ENCODE measurements at regions not wholly inside any gene's neighbourhood (a gene's known extent, or its start where the extent isn't known, plus 50 kb on each side); places are given as distances from the start of the nearest gene placed in this dataset.

DNA sequence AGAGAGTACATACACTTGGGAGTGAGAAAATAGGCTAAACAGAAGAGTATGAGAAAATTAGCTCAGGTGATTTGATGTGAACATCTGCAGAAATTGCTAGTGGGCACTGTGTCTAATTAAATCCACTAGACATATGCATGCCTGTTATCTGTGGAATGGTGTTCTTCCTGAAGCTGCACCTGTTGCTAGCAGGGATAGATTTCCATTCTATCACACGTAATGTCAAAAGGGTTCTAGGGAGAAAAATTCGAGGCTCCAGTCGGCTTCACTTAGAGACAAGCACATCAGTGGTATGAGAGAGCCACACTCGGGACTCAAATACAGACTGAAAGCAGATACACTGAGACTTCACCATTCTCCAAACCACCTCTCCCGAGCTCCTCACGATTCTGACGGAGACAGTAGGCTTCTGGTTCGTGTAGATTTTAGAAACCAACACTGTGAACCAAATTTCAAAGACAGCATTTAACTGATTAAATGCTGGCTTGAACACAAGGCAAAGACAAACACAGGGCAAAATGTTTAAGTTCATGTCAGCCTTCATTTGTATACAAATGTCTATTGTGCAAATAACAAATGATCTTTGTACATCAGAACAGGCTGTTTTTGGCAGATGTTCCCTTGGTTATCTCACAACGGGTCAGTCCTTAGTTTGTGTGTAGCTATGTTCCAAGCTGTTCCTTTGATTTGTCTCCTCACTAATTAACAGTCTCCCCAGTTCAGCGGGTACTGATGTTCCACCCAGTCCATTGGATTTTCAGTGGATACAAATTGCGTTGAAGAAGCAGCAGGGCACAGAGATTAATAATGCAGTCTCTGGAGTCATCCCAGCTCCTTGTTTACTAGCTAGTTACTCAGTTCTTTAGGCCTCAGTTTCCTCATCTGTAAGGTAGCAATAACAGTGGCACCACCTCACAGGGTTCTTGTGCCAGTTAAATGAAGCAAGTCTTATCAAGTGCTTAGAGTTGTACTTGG is 131.0 kb upstream of the IFNGR1 start:
- no TSS peak for BruUV-seq (replicated peaks)
- ATAC-seq, result no peak
- Histone ChIP-seq H3K27me3 (replicated peaks in 1 of 2; ENCODE audit: control insufficient read depth in 2 of 2, insufficient read depth in 2 of 2, low read length in 1 of 2) (no peaks in the 10 kb centered on the region), H3K9ac (ENCODE audit: control insufficient read depth, insufficient read depth, low read length) (no peak overlapping the region), H3K27ac (ENCODE audit: control insufficient read depth, insufficient read depth) (no peak overlapping the region), H3K4me2 (ENCODE audit: control insufficient read depth, insufficient read depth) (no peak overlapping the region), H3K79me2 (ENCODE audit: control insufficient read depth, insufficient read depth, low read length) (no peaks in the 10 kb centered on the region), H3K9me3 (replicated peaks; ENCODE audit: control insufficient read depth, insufficient read depth, low read length) (no peaks in the 10 kb centered on the region), H3K4me1 (ENCODE audit: control insufficient read depth, insufficient read depth, low read length) (no peaks in the 10 kb centered on the region), H2AFZ (ENCODE audit: control insufficient read depth, low read depth, low read length) (no peak overlapping the region), H3K4me3 (no peak overlapping the region), H4K20me1 (ENCODE audit: control insufficient read depth, insufficient read depth) (no peaks in the 10 kb centered on the region), H3K36me3 (ENCODE audit: control insufficient read depth in 2 of 2, insufficient read depth in 2 of 2, low read length in 1 of 2) (no peaks in the 10 kb centered on the region)
- ChIA-PET POLR2A (no interaction called here), RAD21 (ENCODE audit: unreplicated experiment) (interaction anchor here (1.8 kb wide), 1 partner anchor 82 kb away, joined by 5 read pairs; no protein-coding TSS in a partner anchor), CTCF (interaction anchor here (0.9 to 1.9 kb wide), 9 partner anchors 8 to 639 kb away, joined by 3 to 8 read pairs (median 4); no protein-coding TSS in a partner anchor), SMC1A (ENCODE audit: uncharacterized antibody, unreplicated experiment) (interaction anchor here (0.7 to 2.3 kb wide), 17 partner anchors 8 to 512 kb away, joined by 3 to 7 read pairs (median 3); no protein-coding TSS in a partner anchor)
- no peak for FAIRE-seq
- WGBS (ENCODE audit: insufficient coverage, insufficient replicate concordance, low lambda C conversion rate, missing lambda C conversion rate), result 35% methylated on average over 11 of the region's 11 CpGs
- in situ Hi-C loops (cut with MboI), result no loop called here
- no peak for DNase-seq (ENCODE audit: low read depth, low spot score)
- intact Hi-C loops (cut with micrococcal nuclease; ENCODE audit: unreplicated experiment), result no loop called here
- TF ChIP-seq MYC (IDR thresholded peaks at IDR 0.05; ENCODE audit: insufficient read depth, insufficient read length, insufficient replicate concordance, low read length, severe bottlenecking) (no peak), HDGF (IDR thresholded peaks at IDR 0.05) (no peak), NR2F1 (conservative IDR thresholded peaks at IDR 0.05) (no peak), ZBED1 (IDR thresholded peaks at IDR 0.05; ENCODE audit: borderline replicate concordance) (no peak), PAX8 (IDR thresholded peaks at IDR 0.05) (no peak), RUNX3 (IDR thresholded peaks at IDR 0.05; ENCODE audit: low read length) (no peak), SMC3 (IDR thresholded peaks at IDR 0.05; ENCODE audit: borderline replicate concordance, low read length) (no peak), SRF (IDR thresholded peaks at IDR 0.05; ENCODE audit: low read depth in 2 of 2, low read length in 2 of 2) (no peak), NRF1 (conservative IDR thresholded peaks at IDR 0.05; ENCODE audit: low read depth, low read length) (no peak), RBBP5 (conservative IDR thresholded peaks at IDR 0.05) (no peak), EED (IDR thresholded peaks at IDR 0.05; ENCODE audit: low read depth) (no peak)
- TF ChIP-seq, protein P1, sequence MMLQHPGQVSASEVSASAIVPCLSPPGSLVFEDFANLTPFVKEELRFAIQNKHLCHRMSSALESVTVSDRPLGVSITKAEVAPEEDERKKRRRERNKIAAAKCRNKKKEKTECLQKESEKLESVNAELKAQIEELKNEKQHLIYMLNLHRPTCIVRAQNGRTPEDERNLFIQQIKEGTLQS (IDR thresholded peaks at IDR 0.05; ENCODE audit: borderline replicate concordance, extremely low read depth, low read depth, low read length), result no peak
- TF ChIP-seq, protein P2, sequence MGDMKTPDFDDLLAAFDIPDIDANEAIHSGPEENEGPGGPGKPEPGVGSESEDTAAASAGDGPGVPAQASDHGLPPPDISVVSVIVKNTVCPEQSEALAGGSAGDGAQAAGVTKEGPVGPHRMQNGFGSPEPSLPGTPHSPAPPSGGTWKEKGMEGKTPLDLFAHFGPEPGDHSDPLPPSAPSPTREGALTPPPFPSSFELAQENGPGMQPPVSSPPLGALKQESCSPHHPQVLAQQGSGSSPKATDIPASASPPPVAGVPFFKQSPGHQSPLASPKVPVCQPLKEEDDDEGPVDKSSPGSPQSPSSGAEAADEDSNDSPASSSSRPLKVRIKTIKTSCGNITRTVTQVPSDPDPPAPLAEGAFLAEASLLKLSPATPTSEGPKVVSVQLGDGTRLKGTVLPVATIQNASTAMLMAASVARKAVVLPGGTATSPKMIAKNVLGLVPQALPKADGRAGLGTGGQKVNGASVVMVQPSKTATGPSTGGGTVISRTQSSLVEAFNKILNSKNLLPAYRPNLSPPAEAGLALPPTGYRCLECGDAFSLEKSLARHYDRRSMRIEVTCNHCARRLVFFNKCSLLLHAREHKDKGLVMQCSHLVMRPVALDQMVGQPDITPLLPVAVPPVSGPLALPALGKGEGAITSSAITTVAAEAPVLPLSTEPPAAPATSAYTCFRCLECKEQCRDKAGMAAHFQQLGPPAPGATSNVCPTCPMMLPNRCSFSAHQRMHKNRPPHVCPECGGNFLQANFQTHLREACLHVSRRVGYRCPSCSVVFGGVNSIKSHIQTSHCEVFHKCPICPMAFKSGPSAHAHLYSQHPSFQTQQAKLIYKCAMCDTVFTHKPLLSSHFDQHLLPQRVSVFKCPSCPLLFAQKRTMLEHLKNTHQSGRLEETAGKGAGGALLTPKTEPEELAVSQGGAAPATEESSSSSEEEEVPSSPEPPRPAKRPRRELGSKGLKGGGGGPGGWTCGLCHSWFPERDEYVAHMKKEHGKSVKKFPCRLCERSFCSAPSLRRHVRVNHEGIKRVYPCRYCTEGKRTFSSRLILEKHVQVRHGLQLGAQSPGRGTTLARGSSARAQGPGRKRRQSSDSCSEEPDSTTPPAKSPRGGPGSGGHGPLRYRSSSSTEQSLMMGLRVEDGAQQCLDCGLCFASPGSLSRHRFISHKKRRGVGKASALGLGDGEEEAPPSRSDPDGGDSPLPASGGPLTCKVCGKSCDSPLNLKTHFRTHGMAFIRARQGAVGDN (IDR thresholded peaks at IDR 0.05), result no peak
- TF ChIP-seq, protein P3, sequence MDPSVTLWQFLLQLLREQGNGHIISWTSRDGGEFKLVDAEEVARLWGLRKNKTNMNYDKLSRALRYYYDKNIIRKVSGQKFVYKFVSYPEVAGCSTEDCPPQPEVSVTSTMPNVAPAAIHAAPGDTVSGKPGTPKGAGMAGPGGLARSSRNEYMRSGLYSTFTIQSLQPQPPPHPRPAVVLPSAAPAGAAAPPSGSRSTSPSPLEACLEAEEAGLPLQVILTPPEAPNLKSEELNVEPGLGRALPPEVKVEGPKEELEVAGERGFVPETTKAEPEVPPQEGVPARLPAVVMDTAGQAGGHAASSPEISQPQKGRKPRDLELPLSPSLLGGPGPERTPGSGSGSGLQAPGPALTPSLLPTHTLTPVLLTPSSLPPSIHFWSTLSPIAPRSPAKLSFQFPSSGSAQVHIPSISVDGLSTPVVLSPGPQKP (IDR thresholded peaks at IDR 0.05; ENCODE audit: low read depth, low read length), result no peak
- TF ChIP-seq, protein P4, sequence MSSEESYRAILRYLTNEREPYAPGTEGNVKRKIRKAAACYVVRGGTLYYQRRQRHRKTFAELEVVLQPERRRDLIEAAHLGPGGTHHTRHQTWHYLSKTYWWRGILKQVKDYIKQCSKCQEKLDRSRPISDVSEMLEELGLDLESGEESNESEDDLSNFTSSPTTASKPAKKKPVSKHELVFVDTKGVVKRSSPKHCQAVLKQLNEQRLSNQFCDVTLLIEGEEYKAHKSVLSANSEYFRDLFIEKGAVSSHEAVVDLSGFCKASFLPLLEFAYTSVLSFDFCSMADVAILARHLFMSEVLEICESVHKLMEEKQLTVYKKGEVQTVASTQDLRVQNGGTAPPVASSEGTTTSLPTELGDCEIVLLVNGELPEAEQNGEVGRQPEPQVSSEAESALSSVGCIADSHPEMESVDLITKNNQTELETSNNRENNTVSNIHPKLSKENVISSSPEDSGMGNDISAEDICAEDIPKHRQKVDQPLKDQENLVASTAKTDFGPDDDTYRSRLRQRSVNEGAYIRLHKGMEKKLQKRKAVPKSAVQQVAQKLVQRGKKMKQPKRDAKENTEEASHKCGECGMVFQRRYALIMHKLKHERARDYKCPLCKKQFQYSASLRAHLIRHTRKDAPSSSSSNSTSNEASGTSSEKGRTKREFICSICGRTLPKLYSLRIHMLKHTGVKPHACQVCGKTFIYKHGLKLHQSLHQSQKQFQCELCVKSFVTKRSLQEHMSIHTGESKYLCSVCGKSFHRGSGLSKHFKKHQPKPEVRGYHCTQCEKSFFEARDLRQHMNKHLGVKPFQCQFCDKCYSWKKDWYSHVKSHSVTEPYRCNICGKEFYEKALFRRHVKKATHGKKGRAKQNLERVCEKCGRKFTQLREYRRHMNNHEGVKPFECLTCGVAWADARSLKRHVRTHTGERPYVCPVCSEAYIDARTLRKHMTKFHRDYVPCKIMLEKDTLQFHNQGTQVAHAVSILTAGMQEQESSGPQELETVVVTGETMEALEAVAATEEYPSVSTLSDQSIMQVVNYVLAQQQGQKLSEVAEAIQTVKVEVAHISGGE (CRISPR knock-in tag; IDR thresholded peaks at IDR 0.05), result no peak

Measured in GM12878 (cell line).